ENCODE measurements at regions not wholly inside any gene's neighbourhood (a gene's known extent, or its start where the extent isn't known, plus 50 kb on each side); places are given as distances from the start of the nearest gene placed in this dataset.

- no peaks in the 10 kb centered on the region for H3K9me3 ChIP-seq (ENCODE audit: control insufficient read depth, insufficient read depth, low read depth, low read length)
- H3K4me3 ChIP-seq (ENCODE audit: low read depth, low read length) = no peak overlapping the region
- POLR2A ChIA-PET = no interaction called here
- no peaks in the 10 kb centered on the region for H3K4me1 ChIP-seq (ENCODE audit: control insufficient read depth, insufficient read depth, low read length)
- no peak overlapping the region for H3K27ac ChIP-seq (ENCODE audit: extremely low read depth, low read depth, low read length)
- no peaks in the 10 kb centered on the region for H3K36me3 ChIP-seq (ENCODE audit: control insufficient read depth in 2 of 2, insufficient read depth in 1 of 2, low read length in 2 of 2)
- TF ChIP-seq ZNF426 (tag by site-specific recombination; IDR thresholded peaks at IDR 0.05) (no peak), ZFP69B (tag by site-specific recombination; IDR thresholded peaks at IDR 0.05) (no peak), ZNF221 (tag by site-specific recombination; IDR thresholded peaks at IDR 0.05; ENCODE audit: borderline replicate concordance) (no peak), ZNF449 (tag by site-specific recombination; IDR thresholded peaks at IDR 0.05) (no peak), ZNF114 (tag by site-specific recombination; IDR thresholded peaks at IDR 0.05) (no peak), PRDM6 (tag by site-specific recombination; IDR thresholded peaks at IDR 0.05) (no peak), ZNF529 (tag by site-specific recombination; IDR thresholded peaks at IDR 0.05; ENCODE audit: insufficient replicate concordance) (no peak), ZNF548 (tag by site-specific recombination; IDR thresholded peaks at IDR 0.05) (no peak)
- CTCF ChIA-PET = no interaction called here
These were observed 559.1 kb upstream of the TRPC7 start for GRCh38 chr5:136924490-136924889.

GRCh38 chr5:136910625-136911024, 545.3 kb upstream of the TRPC7 start:
- no peak overlapping the region for H3K27ac ChIP-seq (ENCODE audit: extremely low read depth, low read depth, low read length)
- TF ChIP-seq ELK4 (IDR thresholded peaks at IDR 0.05; ENCODE audit: borderline replicate concordance, low read depth, low read length) (no peak), GLI2 (tag by site-specific recombination; IDR thresholded peaks at IDR 0.05; ENCODE audit: borderline replicate concordance, low read depth) (no peak), ZNF747 (tag by site-specific recombination; IDR thresholded peaks at IDR 0.05) (no peak), KLF1 (tag by site-specific recombination; IDR thresholded peaks at IDR 0.05) (no peak), KLF16 (tag by site-specific recombination; IDR thresholded peaks at IDR 0.05) (no peak), ZNF10 (tag by site-specific recombination; IDR thresholded peaks at IDR 0.05) (no peak), ZSCAN4 (tag by site-specific recombination; IDR thresholded peaks at IDR 0.05) (no peak), ZNF580 (tag by site-specific recombination; IDR thresholded peaks at IDR 0.05) (no peak), GLIS1 (tag by site-specific recombination; IDR thresholded peaks at IDR 0.05) (no peak), ZNF394 (tag by site-specific recombination; IDR thresholded peaks at IDR 0.05; ENCODE audit: borderline replicate concordance) (no peak), ZNF426 (tag by site-specific recombination; IDR thresholded peaks at IDR 0.05) (no peak), ZNF677 (tag by site-specific recombination; IDR thresholded peaks at IDR 0.05) (no peak), KLF17 (tag by site-specific recombination; IDR thresholded peaks at IDR 0.05) (no peak), ZNF155 (tag by site-specific recombination; IDR thresholded peaks at IDR 0.05) (no peak)
- H3K36me3 ChIP-seq (ENCODE audit: control insufficient read depth in 2 of 2, insufficient read depth in 1 of 2, low read length in 2 of 2) = no peaks in the 10 kb centered on the region
- no peaks in the 10 kb centered on the region for H3K9me3 ChIP-seq (ENCODE audit: control insufficient read depth, insufficient read depth, low read depth, low read length)
- CTCF ChIA-PET = no interaction called here
- H3K4me3 ChIP-seq (ENCODE audit: low read depth, low read length) = no peak overlapping the region
- POLR2A ChIA-PET = no interaction called here
- H3K4me1 ChIP-seq (ENCODE audit: control insufficient read depth, insufficient read depth, low read length) = no peaks in the 10 kb centered on the region

Measured in HEK293 (cell line).